Stimulated activated CD4-positive, alpha-beta T cell treated with anti-CD3 and anti-CD28 coated beads, Interleukin-2, amount 100 ng/mL, for 4 hours (primary cell): ENCODE measurements at regions not wholly inside any gene's neighbourhood (a gene's known extent, or its start where the extent isn't known, plus 50 kb on each side); places are given as distances from the start of the nearest gene placed in this dataset.

ENCODE experiments used
- DNase-seq: peaks from one replicate; pipeline ENCODE4 v3.0.0-alpha.2; 2020; ENCODE audit warnings: low read depth

DNA sequence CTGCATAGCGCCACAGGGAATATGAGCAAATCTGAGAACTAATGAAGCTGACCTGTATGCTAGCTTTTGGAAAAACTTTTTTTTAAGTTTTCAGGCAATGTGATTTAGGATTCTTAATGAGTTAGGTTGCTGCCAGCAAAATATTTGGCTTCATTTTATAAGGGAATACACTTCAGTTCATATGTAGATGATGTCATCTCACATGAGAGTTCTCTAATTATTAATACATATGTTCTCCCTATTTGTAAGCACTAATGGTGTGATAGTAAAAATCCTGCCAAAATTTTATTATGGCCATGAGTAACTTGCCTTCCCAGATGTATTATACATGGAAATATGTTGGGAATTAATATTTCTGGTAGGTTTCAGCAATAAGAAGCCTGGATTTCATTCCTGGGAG lies 573.8 kb downstream of the EPM2A start:
- DNase-seq = no peak

- no peak for DNase-seq
Observed at GRCh38 chr6:145169726-145170224, 565.5 kb downstream of the EPM2A start.

DNA sequence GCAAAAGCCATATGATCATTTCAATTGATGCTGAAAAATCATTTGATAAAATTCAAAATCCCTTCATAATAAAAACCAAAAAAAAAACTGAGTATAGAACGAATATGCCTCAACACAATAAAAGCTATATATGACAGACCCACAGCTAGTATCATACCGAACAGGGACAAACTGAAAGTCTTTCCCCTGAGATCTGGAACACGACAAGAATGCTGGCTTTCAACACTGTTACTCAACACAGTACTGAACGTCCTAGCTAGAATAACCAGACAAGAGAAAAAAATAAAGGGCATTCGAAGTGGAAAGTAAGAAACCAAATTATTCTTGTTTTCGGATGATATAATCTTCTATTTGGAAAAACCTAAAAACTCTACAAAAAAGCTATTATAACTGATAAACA lies 559.9 kb downstream of the EPM2A start:
- no peak for DNase-seq

DNA sequence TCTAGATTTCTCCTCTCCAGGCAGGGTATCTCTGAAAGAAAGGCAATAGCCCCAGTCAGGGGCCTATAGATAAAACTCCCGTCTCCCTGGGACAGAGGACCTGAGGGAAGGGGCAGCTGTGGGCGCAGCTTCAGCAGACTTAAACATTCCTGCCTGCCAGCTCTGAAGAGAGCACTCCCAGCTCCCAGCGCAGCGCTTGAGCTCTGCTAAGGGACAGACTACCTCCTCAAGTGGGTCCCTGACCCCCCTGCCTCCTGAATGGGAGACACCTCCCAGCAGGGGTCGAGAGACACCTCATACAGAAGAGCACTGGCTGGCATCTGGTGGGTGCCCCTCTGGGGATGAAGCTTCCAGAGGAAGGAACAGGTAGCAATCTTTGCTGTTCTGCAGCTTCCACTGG lies 556.9 kb downstream of the EPM2A start:
- no peak for DNase-seq

GRCh38 chr6:145187491-145188206 lies 547.7 kb downstream of the EPM2A start:
- no peak for DNase-seq

DNA sequence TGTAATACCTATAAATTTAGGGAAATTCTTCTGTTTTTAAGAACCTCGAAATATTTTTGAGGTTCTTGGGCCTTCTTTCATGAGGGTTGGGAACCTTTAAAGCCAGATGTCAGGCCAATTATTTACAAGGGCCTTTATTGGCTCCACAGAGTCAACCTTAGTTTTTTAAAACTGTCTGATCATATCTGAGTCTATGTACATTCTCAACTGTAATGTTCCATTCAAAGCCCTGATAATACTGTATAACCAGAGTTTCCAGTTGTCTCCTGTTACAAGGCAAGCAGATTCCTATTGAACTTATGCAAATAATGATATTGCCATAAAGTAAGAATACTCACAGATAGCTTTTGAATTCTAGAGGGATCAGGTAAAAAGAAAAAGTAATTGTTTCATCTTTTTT lies 545.5 kb downstream of the EPM2A start:
- no peak for DNase-seq

- no peak for DNase-seq
Observed at GRCh38 chr6:145194389-145194788, 540.9 kb downstream of the EPM2A start.

GRCh38 chr6:145199961-145200360 lies 535.4 kb downstream of the EPM2A start:
- no peak for DNase-seq

- no peak for DNase-seq
Observed at GRCh38 chr6:145204301-145204700, 531.0 kb downstream of the EPM2A start.

- no peak for DNase-seq
Observed at GRCh38 chr6:145206247-145206907, 528.9 kb downstream of the EPM2A start.

- DNase-seq = no peak
Observed at GRCh38 chr6:145208474-145208873, 526.8 kb downstream of the EPM2A start.

GRCh38 chr6:145209272-145209671 lies 526.0 kb downstream of the EPM2A start:
- no peak for DNase-seq

DNA sequence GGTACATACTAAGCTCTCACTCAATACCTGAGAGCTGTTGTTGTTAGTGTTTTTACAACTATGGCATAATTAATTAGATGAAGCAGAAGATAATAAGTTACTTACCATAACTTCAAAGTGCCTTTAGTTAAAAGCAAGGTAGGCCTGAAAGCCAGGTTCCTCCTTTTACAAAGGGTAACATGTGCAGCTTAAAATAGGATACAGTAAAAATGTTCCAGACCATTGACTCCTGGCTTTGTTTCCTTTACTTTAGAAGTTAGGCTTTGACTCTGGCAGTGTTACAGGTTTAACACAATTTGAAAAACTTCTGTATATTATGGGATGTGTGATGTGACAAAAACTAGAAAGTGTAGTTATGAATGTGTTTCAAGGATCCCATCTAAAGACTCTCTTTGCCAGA lies 522.5 kb downstream of the EPM2A start:
- no peak for DNase-seq

- no peak for DNase-seq
Observed at GRCh38 chr6:145213614-145214013, 521.7 kb downstream of the EPM2A start.

DNA sequence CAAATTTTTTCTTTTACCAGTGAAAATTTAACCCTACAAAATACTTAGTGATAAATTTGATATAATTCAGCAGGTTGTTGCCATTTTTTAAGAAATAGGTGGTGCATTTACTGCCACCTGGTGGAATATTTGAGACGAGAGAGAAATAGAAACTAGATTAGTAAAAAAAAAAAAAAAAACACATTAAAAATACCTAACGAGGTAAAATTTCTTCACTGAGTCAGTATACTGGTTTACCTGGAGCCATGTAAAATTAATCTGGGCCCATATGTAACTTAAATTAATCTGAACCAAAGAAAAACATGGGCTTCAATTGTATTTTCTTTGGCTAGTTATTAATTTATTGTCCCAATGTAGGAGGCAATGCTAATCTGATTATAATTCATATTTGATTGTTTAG lies 520.8 kb downstream of the EPM2A start:
- no peak for DNase-seq

DNA sequence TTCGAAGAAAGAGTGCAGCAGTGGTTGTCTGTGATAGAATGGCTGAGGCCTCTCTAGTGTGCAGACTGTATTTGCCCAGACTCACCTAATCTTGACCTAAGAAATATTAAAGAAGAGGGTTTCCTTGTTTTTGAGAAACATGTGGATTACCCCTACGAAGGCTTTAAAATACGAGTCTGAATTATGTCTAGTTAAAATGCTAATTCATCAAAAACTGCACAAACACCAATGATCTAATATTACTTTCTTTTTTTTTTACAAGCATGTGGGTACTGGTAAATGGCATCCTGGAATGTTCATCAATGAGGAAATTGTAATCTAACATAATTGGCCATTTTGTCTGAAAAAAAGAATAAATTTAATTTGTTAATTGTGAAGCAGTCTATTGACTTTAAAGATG lies 510.9 kb downstream of the EPM2A start:
- DNase-seq = no peak

GRCh38 chr6:145225500-145225899 lies 509.8 kb downstream of the EPM2A start:
- no peak for DNase-seq

- no peak for DNase-seq
Observed at GRCh38 chr6:145227593-145227992, 507.7 kb downstream of the EPM2A start.

DNA sequence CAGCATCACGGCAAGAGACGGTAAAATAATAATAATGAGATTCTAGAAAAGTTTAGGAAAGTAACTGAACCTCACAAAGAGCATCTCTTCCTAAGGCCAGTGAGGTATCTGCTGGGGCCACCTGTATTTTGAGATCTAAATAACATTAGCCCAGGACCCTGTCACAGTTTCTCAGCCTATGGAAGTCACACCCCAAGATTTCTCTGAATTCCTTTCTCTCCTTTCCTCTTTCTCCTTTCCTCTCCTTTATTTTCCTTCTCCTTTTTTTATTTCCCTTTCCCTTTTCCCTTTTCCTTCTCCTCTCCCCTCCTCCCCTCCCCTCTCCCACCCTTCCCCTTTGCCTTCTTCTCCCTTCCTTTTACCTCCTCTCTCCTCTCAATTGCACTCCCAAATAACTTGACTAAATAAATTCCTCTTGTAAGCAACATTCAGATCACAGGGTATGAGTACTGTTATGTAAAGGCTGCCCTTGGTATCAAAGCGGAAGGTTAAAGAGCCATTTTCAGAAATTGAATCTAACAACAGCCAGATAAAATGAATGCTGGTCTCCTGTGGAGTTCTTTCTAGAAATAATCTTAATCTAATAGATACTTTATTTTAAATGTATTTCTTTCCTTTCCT lies 506.2 kb downstream of the EPM2A start:
- DNase-seq = no peak

- DNase-seq = no peak
Observed at GRCh38 chr6:145233955-145234354, 501.4 kb downstream of the EPM2A start.

DNA sequence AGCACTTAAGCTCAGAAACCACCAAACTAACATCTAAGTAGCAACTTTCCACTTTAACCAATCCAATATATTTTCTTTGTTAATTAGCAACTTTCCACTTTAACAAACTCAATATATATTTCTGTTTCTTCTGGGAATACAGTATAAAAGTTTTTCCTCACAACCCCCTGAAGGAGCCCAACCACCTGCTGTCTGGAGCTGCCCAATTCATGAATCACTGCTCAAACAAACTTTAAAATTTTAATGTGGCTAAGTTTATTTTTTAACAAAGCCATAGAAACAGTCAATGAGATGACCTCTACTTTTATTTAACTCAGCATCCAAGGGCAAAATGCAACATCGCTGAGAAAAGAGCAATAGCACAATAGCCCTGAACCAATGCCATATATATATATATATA lies 500.1 kb downstream of the EPM2A start:
- no peak for DNase-seq

GRCh38 chr6:145238787-145239186 lies 496.5 kb downstream of the EPM2A start:
- DNase-seq = no peak

- no peak for DNase-seq
Observed at GRCh38 chr6:145241039-145241438, 494.3 kb downstream of the EPM2A start.
